NOMO-1 treated with DMSO at 0.1 percent for 48 hours (cell line): ENCODE measurements at regions not wholly inside any gene's neighbourhood (a gene's known extent, or its start where the extent isn't known, plus 50 kb on each side); places are given as distances from the start of the nearest gene placed in this dataset.
"Not testable (repeated sequence)": the region's sequence is repeated elsewhere in the genome, so short reads cannot be mapped to it uniquely, and the experiment has no call there.

Source experiments
- DNase-seq: peaks from one replicate; lab custom pipeline; 2025; ENCODE audit not compliant: unreplicated experiment; lab: John Stamatoyannopoulos, UW

- DNase-seq: no peak
These were observed 830.6 kb upstream of the SLITRK5 start for GRCh38 chr13:86840250-86841191.

GRCh38 chr13:86841264-86841663, 829.9 kb upstream of the SLITRK5 start:
- DNase-seq: no peak

DNA sequence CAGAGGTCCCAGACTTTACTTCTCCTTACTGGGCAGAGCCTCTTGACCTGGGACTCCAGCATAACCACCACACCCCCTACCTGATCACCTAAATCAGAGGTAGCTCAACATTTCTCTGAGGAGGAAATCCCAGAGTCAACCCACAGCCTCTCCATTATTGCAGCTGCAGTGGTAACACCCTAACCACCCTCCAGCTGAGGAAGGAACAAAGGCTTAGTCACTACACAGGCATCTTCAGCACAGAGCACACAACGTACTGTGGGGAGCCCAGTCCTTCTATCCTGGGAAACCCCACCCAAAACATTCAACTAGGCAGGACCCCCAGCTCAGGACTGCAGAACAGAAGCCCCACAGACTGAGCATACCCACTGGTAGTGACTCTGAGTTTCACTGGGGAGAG, 824.7 kb upstream of the SLITRK5 start:
- no peak for DNase-seq

GRCh38 chr13:86848716-86849115, 822.5 kb upstream of the SLITRK5 start:
- DNase-seq: no peak

GRCh38 chr13:86856991-86857390, 814.2 kb upstream of the SLITRK5 start:
- DNase-seq: no peak

- no peak for DNase-seq
These were observed 813.0 kb upstream of the SLITRK5 start for GRCh38 chr13:86858216-86858615.

DNA sequence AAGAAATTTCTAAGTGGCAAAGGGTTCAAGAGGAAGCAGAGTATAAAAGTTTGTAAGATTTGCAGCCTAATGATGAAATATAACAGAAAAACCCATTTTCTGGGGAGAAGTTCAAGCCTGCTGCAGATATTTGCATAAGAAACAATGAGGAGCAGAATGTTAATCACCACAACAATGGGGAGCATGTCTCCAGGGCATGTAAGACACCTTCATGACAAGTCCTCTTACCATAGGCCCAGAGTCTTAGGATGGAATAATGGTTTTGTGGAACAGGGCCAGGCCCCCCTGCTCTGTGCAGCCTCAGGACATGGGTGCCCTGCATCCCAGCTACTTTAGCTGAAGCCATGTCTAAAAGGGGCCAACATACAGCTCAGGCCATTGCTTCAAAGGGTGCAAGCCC, 809.0 kb upstream of the SLITRK5 start:
- no peak for DNase-seq

DNA sequence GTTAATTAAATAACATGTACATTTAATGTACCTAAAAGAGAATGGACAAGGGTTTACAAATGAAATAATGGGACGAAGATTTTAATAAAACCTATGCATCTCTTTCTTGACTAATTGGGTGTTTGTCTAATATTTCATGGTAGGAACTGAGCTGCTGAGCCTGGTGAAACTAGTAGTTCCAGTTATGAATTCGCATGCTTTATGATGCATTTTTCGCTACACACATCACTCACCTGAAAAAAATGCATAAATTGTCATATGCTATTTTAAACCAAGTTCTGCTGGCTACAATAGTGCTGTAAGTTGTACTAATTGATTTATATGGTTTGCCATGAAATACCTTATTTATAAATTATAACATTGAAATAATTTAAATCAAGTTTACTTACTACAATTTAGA, 806.8 kb upstream of the SLITRK5 start:
- DNase-seq: no peak

GRCh38 chr13:86870444-86870843, 800.7 kb upstream of the SLITRK5 start:
- peak; percentile 34 for DNase-seq

DNA sequence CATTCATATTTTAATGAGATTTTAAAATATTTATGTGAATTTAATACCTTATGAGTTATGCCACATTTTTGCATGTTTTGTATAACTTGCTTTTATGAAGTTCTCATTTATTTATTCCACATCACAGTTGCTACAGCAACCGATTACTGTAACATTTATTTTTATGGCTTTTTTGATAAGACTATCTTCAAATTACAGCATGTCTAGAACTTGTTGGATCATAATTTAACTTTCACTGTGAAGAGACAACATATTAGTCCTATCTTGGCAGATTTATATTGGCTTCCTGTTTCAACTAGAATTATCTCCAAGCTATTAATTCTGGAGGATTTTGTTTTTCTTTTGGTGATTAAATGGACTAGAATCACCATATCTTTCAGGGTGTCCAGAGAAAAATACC, 793.7 kb upstream of the SLITRK5 start:
- DNase-seq: no peak

DNA sequence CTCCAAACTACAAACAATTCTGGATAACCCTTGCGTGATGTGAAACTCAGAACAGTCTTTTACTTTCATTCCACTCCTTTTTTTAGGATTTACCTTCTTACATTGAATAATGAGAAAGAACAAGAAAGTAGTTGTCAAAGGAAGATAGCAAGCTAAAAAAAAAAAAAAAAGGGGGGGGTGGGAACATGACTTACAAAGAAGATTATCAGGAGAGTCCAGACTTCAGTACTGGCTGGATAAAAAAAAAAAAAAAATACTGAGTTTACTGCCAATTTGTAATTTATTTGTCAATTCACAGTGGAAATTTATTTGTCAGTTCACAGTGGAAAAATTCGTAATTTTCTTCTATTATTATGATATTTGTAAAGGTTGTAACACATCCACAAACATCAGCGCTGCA, 792.4 kb upstream of the SLITRK5 start:
- DNase-seq: no peak

- DNase-seq: no peak
These were observed 789.8 kb upstream of the SLITRK5 start for GRCh38 chr13:86881390-86881789.

DNA sequence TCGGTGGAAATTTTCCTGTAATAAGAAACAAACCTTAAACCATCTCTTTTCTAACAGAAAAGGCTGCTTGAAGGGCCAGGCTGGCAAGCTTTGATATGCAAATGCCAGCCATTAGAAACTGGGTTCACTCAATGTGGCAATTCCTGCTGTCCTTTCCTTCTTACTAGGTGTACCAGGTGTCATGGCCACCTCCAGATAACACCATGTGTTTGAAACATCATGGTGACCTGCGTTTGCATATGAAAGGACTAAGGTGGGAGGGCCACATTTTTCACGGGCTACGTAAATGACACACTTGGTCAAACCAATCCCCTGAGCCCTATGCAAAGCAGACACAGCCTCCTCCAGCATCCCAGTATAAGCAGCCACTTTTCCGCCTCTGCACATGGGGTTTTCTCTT, 789.1 kb upstream of the SLITRK5 start:
- no peak for DNase-seq

- DNase-seq: no peak
These were observed 788.3 kb upstream of the SLITRK5 start for GRCh38 chr13:86882835-86883234.

DNA sequence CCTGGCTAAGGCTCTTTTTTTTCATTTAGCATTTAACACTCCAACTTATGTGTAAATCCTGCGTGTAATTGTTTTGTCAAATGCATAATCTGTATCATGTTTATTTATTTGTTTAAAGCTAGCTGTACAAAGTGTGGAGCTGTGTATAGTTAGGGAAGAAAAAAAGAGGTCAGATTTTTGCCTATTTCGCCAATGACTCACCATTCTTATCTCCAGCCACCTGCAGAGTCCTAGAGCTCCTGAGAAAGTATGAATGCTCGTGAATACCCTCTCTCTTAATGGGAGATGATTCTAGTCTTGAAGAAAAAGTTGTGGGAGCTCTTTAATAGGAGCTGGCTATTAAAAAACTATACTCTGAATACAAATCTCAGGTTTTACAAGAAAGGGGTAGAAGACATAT, 778.8 kb upstream of the SLITRK5 start:
- no peak for DNase-seq

DNA sequence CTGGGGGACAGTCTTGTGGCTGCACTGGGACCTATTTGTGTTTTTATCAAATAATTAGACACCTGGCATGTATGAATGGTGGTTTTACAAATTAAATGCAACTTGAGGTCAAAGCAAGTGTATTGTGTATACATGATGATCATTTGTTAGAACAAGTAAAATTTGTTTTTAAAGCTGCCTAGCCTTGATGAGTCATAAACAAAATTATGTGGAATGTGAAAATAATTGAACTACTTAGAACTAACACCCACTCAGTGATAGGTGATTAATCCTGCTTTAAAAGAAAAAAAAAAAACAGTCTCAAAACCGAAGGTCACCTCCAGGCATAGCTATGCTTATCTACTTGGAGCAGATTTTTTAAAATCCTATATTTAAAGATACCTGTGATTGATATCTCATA, 770.3 kb upstream of the SLITRK5 start:
- no peak for DNase-seq

GRCh38 chr13:86906127-86906874, 764.9 kb upstream of the SLITRK5 start:
- no peak for DNase-seq

DNA sequence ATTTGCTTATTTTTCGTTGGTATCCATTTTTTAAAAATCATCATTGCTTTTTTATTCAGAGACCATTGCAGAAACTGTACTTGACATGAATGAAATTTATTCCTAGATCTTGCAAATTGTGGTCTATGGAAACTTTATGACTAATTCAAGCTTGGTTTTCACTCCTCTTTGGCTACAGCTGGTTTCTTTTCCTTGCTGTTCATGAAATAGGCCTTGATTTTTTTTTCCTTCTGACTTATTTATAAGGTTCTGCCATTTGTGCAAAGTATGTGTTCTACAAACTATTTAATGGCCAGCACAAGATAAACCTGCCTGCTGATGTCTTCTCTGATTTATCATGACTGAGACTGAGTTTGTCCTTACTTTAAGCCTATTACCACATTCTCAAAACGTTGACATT, 764.0 kb upstream of the SLITRK5 start:
- DNase-seq: no peak

DNA sequence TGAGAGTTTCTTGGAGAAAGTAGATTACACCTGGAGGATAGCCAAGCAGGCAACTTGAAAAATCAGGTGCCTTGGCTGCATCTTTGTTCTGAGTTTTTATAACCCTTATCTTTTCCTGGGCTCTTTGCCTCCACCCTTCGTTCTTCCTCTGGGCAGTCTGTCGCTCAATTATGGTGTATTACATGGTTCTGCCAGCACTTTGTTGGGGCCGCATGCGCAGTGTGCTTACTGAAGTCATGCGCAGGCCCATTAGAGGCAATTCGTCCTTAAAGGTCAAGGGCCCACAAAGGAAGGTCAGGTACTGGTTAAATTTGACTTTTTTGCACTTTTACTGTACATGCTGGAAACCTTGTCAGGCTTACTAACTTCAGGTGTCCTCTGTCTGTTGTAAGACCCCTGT, 761.9 kb upstream of the SLITRK5 start:
- no peak for DNase-seq

GRCh38 chr13:86914757-86915156, 756.4 kb upstream of the SLITRK5 start:
- DNase-seq: no peak

DNA sequence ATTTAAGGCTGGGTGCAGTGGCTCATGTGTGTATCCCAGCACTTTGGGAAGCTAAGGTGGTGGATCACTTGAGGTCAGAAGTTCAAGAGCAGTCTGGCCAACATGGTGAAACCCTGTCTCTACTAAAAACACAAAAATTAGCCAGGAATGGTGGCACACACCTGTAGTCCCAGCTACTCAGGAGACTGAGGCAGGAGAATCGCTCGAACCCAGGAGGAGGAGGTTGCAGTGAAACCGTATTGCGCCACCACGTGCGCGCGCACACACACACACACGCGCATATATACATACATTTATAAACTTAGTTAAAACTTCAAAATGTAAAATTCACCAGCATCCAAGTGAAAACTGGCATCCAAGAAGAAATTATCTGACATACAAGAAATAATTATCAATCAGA, 753.7 kb upstream of the SLITRK5 start:
- DNase-seq: not testable (repeated sequence)

- no peak for DNase-seq
These were observed 752.5 kb upstream of the SLITRK5 start for GRCh38 chr13:86918682-86919081.
